ENCODE measurements at regions not wholly inside any gene's neighbourhood (a gene's known extent, or its start where the extent isn't known, plus 50 kb on each side); places are given as distances from the start of the nearest gene placed in this dataset.

- DNase-seq = no peak
Measured at GRCh38 chr13:109933476-109933875, 147.1 kb upstream of the IRS2 start.

GRCh38 chr13:109924376-109924775 lies 138.0 kb upstream of the IRS2 start:
- no peak for DNase-seq

GRCh38 chr13:109922518-109922917 lies 136.1 kb upstream of the IRS2 start:
- DNase-seq = no peak

DNA sequence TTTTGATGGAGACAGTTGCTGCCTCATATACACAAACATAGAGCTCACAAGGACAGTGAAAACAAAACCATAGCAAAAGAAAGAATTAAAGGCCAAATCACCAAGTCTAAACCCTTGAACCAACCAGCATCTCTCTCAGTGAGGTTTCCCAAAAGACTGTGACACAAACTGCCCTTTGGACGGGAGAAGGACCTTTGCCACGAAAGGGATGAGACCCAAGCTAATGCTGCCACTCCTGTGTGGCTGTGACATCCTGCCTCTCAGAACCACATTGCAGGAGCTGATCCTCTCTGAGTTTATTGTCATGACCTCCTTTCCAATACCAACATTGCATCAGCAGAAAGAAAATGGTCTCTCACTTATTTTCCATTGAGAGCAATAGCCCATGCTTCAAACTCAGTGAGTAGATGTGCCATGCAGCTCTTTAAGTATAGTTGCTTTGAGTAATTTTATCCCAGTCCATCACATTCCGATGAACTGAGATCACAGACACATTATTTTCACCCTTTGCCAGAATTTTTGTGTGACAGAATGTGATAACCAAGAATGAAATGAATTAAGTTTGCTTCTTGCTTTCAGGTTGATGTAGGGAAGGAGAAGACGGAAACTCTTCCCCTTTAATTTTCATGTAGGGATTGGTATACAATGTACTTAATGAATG lies 133.5 kb upstream of the IRS2 start:
- no peak for DNase-seq

DNA sequence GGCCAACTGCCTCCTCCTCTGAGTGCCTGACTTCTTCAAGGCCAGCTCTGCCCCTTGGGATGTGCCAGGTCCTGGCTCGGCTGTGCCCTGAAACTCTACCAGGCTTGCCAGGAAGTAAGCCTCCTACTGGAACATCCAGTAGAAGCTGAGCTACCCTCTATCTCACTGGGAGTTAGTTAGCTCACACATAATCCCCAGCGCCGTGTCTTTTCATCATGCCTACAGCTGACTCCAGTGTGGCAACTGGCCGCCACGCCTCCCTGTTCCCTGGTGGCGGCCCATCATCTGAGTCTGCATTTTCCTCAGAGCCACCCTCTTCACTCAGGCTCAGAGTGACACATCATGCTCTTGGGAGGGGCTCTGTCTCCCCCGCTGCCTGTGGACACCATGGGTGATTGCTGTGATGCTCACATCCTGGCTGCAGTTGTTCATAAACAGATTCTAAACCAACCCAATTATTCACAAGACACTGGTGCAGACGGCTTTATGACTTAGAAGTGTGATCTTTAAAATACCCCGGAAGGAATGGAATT lies 131.9 kb upstream of the IRS2 start:
- DNase-seq = no peak

GRCh38 chr13:109917422-109917821 lies 131.0 kb upstream of the IRS2 start:
- no peak for DNase-seq

DNA sequence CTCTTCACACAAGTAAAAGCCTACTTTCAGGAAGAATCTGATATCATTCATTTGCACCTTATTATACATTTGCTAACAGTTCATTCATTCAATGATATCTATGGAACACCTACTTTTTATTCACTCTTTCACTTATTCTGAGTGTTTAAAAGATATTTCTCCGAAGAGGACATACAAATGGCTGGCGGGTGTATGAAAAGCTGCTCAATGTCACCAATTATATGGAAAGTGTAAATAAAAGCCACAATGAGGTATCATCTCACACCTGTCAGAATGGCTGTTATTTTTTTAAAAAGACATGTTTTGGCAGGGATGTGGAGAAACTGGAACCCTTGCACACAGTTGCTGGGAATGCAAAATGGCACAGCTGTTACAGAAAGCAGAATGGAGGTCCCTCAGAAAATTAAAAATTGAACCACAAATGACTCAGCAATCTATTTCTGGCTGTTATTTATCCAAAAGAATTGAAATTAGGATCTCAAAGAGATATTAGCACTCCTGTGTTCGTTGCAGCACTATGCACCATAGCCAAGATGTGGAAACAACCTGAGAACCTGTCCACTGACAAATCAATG lies 127.6 kb upstream of the IRS2 start:
- no peak for DNase-seq

DNA sequence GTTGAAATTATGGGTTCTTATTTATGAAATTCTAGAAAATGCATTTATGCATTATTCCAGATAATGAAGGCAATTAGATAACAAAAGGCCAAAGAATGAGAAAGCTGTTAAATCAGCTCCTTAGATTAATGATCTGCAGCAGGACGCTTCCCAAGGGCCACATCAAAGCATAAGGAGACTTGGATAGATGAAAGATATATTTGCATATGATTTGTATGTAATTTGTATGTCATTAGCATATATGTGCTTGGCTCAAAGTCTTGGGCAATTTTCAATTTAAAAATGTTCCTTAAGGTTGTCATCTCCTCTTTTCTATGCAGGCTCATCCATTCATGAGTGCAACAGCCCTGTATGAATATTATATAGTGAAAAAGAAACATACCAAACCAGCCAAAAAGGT lies 126.8 kb upstream of the IRS2 start:
- DNase-seq = no peak

- no peak for DNase-seq
Measured at GRCh38 chr13:109910194-109910593, 123.8 kb upstream of the IRS2 start.

GRCh38 chr13:109906976-109907375 lies 120.6 kb upstream of the IRS2 start:
- no peak for DNase-seq

- DNase-seq = no peak
Measured at GRCh38 chr13:109904218-109904617, 117.8 kb upstream of the IRS2 start.

DNA sequence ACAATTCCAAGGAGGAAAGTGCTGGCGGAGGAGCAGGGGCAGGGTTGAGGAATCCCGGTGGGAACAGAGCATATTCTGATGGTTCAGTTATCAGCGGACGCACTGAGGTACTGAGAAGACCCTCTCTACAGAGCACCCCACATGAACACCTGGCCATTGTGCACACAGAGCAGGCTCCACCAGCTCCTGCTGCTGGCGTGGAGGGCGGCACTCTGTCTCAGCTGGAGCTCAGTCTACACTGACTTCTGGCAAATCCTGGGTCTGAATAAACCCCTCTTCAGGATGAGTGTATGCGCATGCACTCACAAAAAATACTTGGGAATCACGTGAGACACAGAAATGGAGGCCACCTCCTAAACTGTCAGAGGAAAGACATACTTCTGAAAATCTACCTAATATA lies 114.4 kb upstream of the IRS2 start:
- no peak for DNase-seq

DNA sequence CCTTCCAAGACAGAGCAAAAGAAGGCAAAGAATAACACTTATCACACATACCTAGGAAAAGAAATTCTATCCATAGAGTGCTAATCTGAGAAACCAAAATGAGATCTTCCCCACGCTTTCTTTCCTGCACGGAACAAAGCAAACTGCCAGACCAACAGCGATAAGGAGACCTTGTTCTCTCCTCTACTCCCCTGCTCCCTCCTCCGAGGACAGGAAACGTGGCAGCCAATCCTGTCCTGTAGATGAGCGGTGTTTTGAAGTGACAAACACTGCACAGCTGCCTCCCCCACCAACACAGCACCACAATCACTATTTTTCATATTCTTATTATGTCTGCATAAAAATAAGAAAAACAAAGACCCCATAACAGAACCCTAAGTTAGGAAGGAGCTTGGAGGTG lies 113.9 kb upstream of the IRS2 start:
- no peak for DNase-seq

GRCh38 chr13:109899748-109900147 lies 113.4 kb upstream of the IRS2 start:
- DNase-seq = no peak

DNA sequence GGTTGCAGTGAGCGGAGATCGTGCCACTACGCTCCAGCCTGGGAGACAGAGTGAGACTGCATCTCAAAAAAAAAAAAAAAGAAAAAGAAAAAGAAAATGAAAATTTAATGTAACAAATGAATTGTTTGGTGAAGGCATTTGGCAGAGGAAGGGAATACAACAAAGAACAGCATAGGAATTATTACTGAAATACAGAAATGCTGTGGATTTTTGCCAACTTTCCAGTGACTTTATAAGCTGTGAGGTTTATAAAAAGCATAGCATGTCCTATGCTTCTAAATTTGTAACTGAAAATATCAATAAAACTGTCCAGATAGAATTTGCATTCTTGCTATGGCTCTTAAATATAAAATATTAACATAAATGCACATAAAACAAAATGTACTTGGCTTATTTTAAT lies 112.9 kb upstream of the IRS2 start:
- no peak for DNase-seq

DNA sequence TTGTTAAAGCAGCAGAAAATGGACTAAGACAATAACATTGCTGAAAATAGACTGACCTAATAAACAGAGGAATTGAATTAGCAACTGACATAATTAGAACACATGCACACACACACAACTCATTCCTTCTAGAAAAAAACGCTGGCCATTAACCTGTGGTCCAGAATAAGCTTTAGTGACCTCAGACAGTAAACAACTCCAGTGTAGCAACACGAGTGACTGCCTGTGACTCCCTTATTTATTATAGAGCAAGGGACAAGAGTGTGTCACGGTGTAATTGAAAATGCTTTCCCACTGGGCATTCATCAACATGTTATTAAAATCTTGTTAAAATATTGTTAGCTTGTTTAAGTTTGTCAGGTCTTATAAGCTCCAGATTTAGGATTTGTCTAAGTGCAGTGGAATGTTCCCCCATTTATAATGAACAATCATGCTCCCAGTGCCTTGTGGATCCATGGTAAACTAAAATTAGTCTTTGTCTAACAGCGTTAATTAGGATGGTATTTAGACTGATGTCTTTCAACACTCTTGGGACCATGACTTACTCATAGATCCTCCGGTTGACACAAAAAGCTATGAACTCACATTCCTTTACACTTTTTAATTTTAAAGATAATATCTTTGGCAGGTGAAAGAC lies 111.7 kb upstream of the IRS2 start:
- no peak for DNase-seq

GRCh38 chr13:109892101-109892500 lies 105.7 kb upstream of the IRS2 start:
- DNase-seq = no peak

DNA sequence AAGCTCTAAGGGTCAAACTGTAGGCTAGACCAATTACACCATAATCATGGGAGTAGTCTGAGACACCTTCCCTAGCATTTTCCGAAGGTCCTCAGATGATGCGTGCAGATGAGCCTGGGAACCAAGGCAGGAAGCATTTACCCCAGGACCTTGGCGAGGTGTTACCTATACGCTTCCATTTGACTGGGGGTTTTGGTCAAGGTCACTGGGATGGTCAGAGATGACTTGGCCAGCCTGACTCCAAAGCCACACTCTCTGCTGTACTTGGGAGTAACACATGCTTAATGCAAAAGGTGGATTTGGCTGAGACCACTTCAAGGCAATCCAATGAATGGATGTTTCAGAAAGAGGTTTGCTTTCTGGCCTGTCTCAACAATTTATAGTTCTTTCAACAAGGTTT lies 98.9 kb upstream of the IRS2 start:
- DNase-seq = no peak

DNA sequence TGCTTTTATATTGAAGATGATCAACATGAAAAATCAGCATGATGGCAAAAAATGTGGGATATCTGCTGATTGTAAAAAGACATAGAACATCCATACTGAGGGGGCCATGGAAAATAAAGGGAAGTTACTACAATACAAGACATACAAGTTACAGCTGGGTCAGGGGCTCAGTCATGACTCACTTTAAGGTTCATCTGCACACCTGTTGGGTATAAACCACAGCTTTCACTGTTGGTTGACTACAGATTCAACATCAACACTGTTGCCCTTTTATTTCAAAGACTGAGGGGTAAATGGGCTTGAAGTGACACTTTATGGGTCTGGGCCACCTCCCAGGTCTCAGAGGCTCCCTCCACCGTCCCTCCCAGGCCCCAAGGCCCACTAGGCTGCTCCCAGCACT lies 98.1 kb upstream of the IRS2 start:
- no peak for DNase-seq

GRCh38 chr13:109883181-109884180 lies 97.1 kb upstream of the IRS2 start:
- no peak for DNase-seq

- DNase-seq = no peak
Measured at GRCh38 chr13:109881961-109882558, 95.7 kb upstream of the IRS2 start.

GRCh38 chr13:109881347-109881725 lies 95.0 kb upstream of the IRS2 start:
- no peak for DNase-seq
